H7 (cell line): ENCODE measurements at regions not wholly inside any gene's neighbourhood (a gene's known extent, or its start where the extent isn't known, plus 50 kb on each side); places are given as distances from the start of the nearest gene placed in this dataset.
"Not testable (repeated sequence)": the region's sequence is repeated elsewhere in the genome, so short reads cannot be mapped to it uniquely, and the experiment has no call there.

Source experiments
- DNase-seq: peaks from one replicate; pipeline ENCODE4 v3.0.0; 2012
- H3K27me3 ChIP-seq: 2 replicates; pipeline ENCODE4 v1.6.0; 2011; ENCODE audit warnings: mild to moderate bottlenecking, low read length; ENCODE audit not compliant: control insufficient read depth, insufficient read depth
- H3K36me3 ChIP-seq: replicated peaks from 2 replicates; pipeline ENCODE4 v1.5.1; 2011; ENCODE audit warnings: low read length; ENCODE audit not compliant: control insufficient read depth, insufficient read depth
- H3K4me3 ChIP-seq: 2 replicates; pipeline ENCODE4 v1.5.1; 2011; ENCODE audit warnings: low read depth, mild to moderate bottlenecking, control low read depth, low read length, moderate library complexity; ENCODE audit not compliant: insufficient read depth

DNA sequence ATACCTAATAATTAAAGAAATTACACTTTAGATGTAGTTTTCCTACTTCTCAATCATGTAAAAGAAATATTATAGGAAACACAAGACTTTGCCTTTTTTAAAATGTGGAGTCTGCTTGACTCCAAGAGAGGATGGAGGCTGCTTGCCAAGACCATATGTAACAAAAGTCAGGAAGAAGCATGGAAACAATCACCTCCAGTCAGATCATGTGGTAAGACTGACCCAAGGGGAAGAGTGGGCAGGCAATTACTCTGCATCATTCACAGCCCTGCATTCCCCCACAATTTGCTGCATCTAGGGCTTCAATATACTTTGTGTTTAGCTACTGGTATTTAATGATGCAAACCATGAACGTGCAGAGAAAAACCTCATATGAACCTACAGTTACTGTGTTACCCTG lies 78.0 kb upstream of the RXFP1 start:
- H3K27me3 ChIP-seq, result no peaks in the 10 kb centered on the region
- no peaks in the 10 kb centered on the region for H3K36me3 ChIP-seq
- no peak for DNase-seq
- no peak overlapping the region for H3K4me3 ChIP-seq

DNA sequence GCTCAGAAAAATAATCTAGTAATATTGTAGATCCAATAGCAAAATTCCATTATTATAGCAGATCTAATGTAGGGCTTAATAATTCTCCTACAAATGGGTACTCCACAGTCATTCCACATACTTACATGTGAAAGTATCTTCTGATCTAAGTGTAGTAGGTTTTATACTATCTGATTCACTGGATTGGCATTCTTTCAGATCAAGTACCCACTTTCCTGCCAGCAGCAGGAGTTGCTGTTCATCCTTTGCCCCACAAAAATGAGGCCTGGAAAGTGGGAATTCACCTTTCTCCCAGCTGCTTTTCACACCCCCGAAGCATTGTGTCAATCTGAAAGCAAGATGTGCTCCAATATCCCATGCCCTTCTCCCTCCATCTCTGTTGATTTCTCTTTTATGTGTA lies 77.1 kb upstream of the RXFP1 start:
- no peaks in the 10 kb centered on the region for H3K36me3 ChIP-seq
- no peaks in the 10 kb centered on the region for H3K27me3 ChIP-seq
- no peak for DNase-seq
- no peak overlapping the region for H3K4me3 ChIP-seq

DNA sequence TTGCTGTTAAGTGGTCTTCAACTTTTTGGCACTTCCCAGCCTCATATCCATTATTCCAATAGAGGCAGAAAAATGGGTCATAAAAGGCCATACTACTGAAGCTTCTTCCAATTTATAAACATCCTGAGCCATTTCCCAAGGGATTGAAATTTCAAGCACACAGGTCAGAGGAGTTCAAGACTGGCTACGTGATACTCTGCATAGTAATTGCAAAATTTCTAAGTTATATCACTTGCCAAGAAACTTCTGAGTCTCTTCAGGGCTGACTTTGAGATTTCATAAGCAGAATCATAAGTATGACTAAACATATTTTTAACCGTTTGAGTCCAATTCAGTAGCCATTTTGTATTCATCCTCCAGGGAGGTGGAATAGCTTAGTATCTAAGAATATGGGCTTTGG lies 75.6 kb upstream of the RXFP1 start:
- DNase-seq, result no peak
- no peak overlapping the region for H3K4me3 ChIP-seq
- H3K36me3 ChIP-seq, result no peaks in the 10 kb centered on the region
- H3K27me3 ChIP-seq, result no peaks in the 10 kb centered on the region

- Histone ChIP-seq H3K27me3 (no peaks in the 10 kb centered on the region), H3K4me3 (no peak overlapping the region), H3K36me3 (no peaks in the 10 kb centered on the region)
- no peak for DNase-seq
These were observed 70.9 kb upstream of the RXFP1 start for GRCh38 chr4:158450741-158451140.

DNA sequence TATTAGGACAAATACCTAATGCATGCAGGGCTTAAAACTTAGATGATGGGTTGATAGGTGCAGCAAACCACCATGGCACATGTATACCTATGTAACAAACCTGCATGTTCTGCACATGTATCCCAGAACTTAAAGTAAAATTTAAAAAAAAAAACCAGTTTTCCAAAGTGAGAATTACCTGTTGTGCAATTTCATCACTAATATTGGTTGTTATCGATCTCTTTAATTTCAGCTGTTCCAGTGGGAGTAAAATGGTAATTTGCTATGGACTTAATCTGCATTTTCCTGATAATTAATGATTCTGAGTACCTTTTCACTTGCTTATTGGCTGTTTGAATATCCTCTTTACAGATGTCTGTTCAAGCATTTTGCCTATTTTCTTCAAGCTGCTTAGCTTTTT lies 69.6 kb upstream of the RXFP1 start:
- H3K27me3 ChIP-seq, DNase-seq, H3K4me3 ChIP-seq, H3K36me3 ChIP-seq: not testable (repeated sequence)

- no peaks in the 10 kb centered on the region for H3K27me3 ChIP-seq
- no peak for DNase-seq
- no peaks in the 10 kb centered on the region for H3K36me3 ChIP-seq
- H3K4me3 ChIP-seq, result no peak overlapping the region
These were observed 63.3 kb upstream of the RXFP1 start for GRCh38 chr4:158458271-158458895.

GRCh38 chr4:158459085-158459820 lies 62.4 kb upstream of the RXFP1 start:
- Histone ChIP-seq H3K36me3 (no peaks in the 10 kb centered on the region), H3K4me3 (no peak overlapping the region), H3K27me3 (no peaks in the 10 kb centered on the region)
- no peak for DNase-seq

GRCh38 chr4:158461336-158461735 lies 60.3 kb upstream of the RXFP1 start:
- no peaks in the 10 kb centered on the region for H3K36me3 ChIP-seq
- no peak overlapping the region for H3K4me3 ChIP-seq
- no peak for DNase-seq
- H3K27me3 ChIP-seq, result no peaks in the 10 kb centered on the region

- H3K36me3 ChIP-seq, result no peaks in the 10 kb centered on the region
- H3K4me3 ChIP-seq, result no peak overlapping the region
- H3K27me3 ChIP-seq, result no peaks in the 10 kb centered on the region
- DNase-seq, result no peak
These were observed 59.1 kb upstream of the RXFP1 start for GRCh38 chr4:158462611-158463010.
